ENCODE measurements at regions not wholly inside any gene's neighbourhood (a gene's known extent, or its start where the extent isn't known, plus 50 kb on each side); places are given as distances from the start of the nearest gene placed in this dataset.

DNA sequence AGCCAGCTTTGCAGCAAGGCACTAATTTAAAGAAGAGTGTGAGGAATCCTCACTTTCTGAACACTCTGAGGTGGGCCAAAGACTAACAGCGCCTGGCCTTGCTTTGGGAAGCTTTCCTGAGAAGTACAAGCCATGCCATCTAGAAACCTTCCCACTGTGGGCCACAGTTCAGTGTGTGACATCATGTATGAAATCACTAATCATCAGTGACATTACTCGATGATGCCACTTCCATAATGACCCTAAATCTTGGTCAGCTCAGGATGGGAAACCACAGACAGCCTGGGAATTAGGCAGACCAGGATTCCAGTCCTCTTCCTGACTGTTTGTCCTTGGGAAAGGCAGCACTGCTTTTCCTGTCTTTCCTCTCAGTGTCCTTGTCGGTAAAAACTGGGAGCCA is 54.2 kb upstream of the HSPA9 start:
- TF ChIP-seq, protein P1, sequence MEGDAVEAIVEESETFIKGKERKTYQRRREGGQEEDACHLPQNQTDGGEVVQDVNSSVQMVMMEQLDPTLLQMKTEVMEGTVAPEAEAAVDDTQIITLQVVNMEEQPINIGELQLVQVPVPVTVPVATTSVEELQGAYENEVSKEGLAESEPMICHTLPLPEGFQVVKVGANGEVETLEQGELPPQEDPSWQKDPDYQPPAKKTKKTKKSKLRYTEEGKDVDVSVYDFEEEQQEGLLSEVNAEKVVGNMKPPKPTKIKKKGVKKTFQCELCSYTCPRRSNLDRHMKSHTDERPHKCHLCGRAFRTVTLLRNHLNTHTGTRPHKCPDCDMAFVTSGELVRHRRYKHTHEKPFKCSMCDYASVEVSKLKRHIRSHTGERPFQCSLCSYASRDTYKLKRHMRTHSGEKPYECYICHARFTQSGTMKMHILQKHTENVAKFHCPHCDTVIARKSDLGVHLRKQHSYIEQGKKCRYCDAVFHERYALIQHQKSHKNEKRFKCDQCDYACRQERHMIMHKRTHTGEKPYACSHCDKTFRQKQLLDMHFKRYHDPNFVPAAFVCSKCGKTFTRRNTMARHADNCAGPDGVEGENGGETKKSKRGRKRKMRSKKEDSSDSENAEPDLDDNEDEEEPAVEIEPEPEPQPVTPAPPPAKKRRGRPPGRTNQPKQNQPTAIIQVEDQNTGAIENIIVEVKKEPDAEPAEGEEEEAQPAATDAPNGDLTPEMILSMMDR (IDR thresholded peaks at IDR 0.05 in 2 of 3, conservative IDR thresholded peaks at IDR 0.05 in 1 of 3; ENCODE audit: control insufficient read depth in 2 of 3, extremely low read depth in 1 of 3, insufficient read depth in 1 of 3, low read depth in 3 of 3, low read length in 3 of 3) = no peak
- TF ChIP-seq FOXM1 (IDR thresholded peaks at IDR 0.05; ENCODE audit: low read depth, low read length) = no peak
- TF ChIP-seq MXI1 (IDR thresholded peaks at IDR 0.05; ENCODE audit: low read depth, low read length) = no peak
- no peak for TF ChIP-seq HDAC6 (IDR thresholded peaks at IDR 0.05; ENCODE audit: unreplicated experiment)

All from GM12878 (cell line).